GM23338 (cell line): ENCODE measurements at regions not wholly inside any gene's neighbourhood (a gene's known extent, or its start where the extent isn't known, plus 50 kb on each side); places are given as distances from the start of the nearest gene placed in this dataset.
A peak's percentile ranks its signal among the peaks of the same experiment; 100 is the strongest.

Source experiments
- ATAC-seq: fragments of 200-7000 bp; cut with Tn5 transposase; 3 replicates; pipeline ENCODE4 v1.9.1; 2020
- DNase-seq: peaks from one replicate; pipeline ENCODE4 v3.0.0-alpha.2; 2015; ENCODE audit warnings: low spot score
- H2AFZ ChIP-seq: fragments of 200-600 bp; sonication (generic); 2 replicates; pipeline ENCODE4 v1.8.0; 2016; ENCODE audit warnings: antibody characterized with exemption, mild to moderate bottlenecking, moderate library complexity
- H3F3A ChIP-seq: fragments of 200-600 bp; sonication (generic); replicated peaks from 2 replicates; pipeline ENCODE4 v1.8.0; 2017; ENCODE audit warnings: antibody characterized with exemption, mixed run types, low read depth
- H3K27ac ChIP-seq: fragments of 200-600 bp; sonication (generic); 2 replicates; pipeline ENCODE4 v1.6.1; 2016; ENCODE audit warnings: low read depth
- H3K27me3 ChIP-seq: fragments of 200-600 bp; sonication (generic); 2 replicates; pipeline ENCODE4 v1.8.0; 2016; ENCODE audit warnings: mild to moderate bottlenecking, mixed run types, moderate library complexity; ENCODE audit not compliant: insufficient read depth
- H3K36me3 ChIP-seq: fragments of 200-600 bp; sonication (generic); 2 replicates; pipeline ENCODE4 v1.8.0; 2016; ENCODE audit warnings: mild to moderate bottlenecking; ENCODE audit not compliant: insufficient read depth
- H3K4me1 ChIP-seq: fragments of 200-600 bp; sonication (generic); 2 replicates; pipeline ENCODE4 v1.8.0; 2016; ENCODE audit warnings: mild to moderate bottlenecking, moderate library complexity; ENCODE audit not compliant: insufficient read depth
- H3K4me2 ChIP-seq: fragments of 200-600 bp; sonication (generic); 2 replicates; pipeline ENCODE4 v1.7.1; 2017; ENCODE audit warnings: mixed run types
- H3K4me3 ChIP-seq: fragments of 200-600 bp; sonication (generic); 2 replicates; pipeline ENCODE4 v1.6.1; 2016; ENCODE audit warnings: mixed run types
- H3K79me2 ChIP-seq: fragments of 200-600 bp; sonication (generic); replicated peaks from 2 replicates; pipeline ENCODE4 v1.8.0; 2017; ENCODE audit warnings: mild to moderate bottlenecking; ENCODE audit not compliant: insufficient read depth
- H3K9me2 ChIP-seq: fragments of 200-600 bp; sonication (generic); 2 replicates; pipeline ENCODE4 v1.8.0; 2017; ENCODE audit not compliant: insufficient read depth
- H4K20me1 ChIP-seq: fragments of 200-600 bp; sonication (generic); replicated peaks from 2 replicates; pipeline ENCODE4 v1.8.0; 2017; ENCODE audit warnings: mild to moderate bottlenecking; ENCODE audit not compliant: insufficient read depth
- H3K27ac Mint-ChIP-seq: 2 replicates; pipeline ENCODE4 v1.8.0; 2020; ENCODE audit warnings: inconsistent platforms, mild to moderate bottlenecking, moderate library complexity, mixed read lengths
- H3K27me3 Mint-ChIP-seq: 3 replicates; pipeline ENCODE4 v1.8.0; 2022; ENCODE audit warnings: low read depth, mild to moderate bottlenecking, moderate library complexity, mixed read lengths, inconsistent platforms; ENCODE audit not compliant: insufficient read depth, poor library complexity
- H3K36me3 Mint-ChIP-seq: 3 replicates; pipeline ENCODE4 v1.8.0; 2021; ENCODE audit warnings: low read depth, mild to moderate bottlenecking, inconsistent platforms, moderate library complexity, mixed read lengths
- H3K4me1 Mint-ChIP-seq: 3 replicates; pipeline ENCODE4 v1.8.0; 2020; ENCODE audit warnings: mild to moderate bottlenecking, inconsistent platforms, mixed read lengths
- H3K4me3 Mint-ChIP-seq: 3 replicates; pipeline ENCODE4 v1.8.0; 2021; ENCODE audit warnings: moderate library complexity, mild to moderate bottlenecking, inconsistent platforms, mixed read lengths
- H3K9me3 Mint-ChIP-seq: 3 replicates; pipeline ENCODE4 v1.8.0; 2020; ENCODE audit warnings: moderate library complexity, mild to moderate bottlenecking, inconsistent platforms, mixed read lengths
- CREB1 ChIP-seq: fragments of 250-450 bp; sonication (Bioruptor Pico); IDR thresholded peaks from 2 replicates; pipeline ENCODE4 v1.5.0; 2020; ENCODE audit warnings: low read depth, mild to moderate bottlenecking, moderate library complexity
- CTCF ChIP-seq, 2 experiments: fragments of 200-600 bp in 1 of 2; sonication (generic) in 1 of 2; conservative IDR thresholded peaks; 2 replicates each; pipeline versions ENCODE4 v1.5.1 to v1.6.1; 2016 to 2017; ENCODE audit warnings: antibody characterized with exemption in 2 of 2, low read depth in 2 of 2, mild to moderate bottlenecking in 2 of 2, moderate library complexity in 1 of 2
- ETS1 ChIP-seq: IDR thresholded peaks from 2 replicates; pipeline ENCODE4 v1.6.1; 2016; ENCODE audit warnings: antibody characterized with exemption
- EZH2phosphoT487 ChIP-seq: fragments of 200-600 bp; sonication (generic); IDR thresholded peaks from one replicate; pipeline ENCODE4 v1.8.1; 2018; ENCODE audit warnings: antibody characterized with exemption; ENCODE audit not compliant: unreplicated experiment
- POLR2AphosphoS5 ChIP-seq: IDR thresholded peaks from 2 replicates; pipeline ENCODE4 v1.6.1; 2016; ENCODE audit warnings: antibody characterized with exemption, low read depth
- REST ChIP-seq: IDR thresholded peaks from one replicate; pipeline ENCODE4 v1.6.1; 2018; ENCODE audit warnings: antibody characterized with exemption; ENCODE audit not compliant: unreplicated experiment
- STAT1 ChIP-seq: IDR thresholded peaks from one replicate; pipeline ENCODE4 v1.6.1; 2016; ENCODE audit warnings: antibody characterized with exemption; ENCODE audit not compliant: unreplicated experiment
- ZNF114 ChIP-seq: fragments of 250-450 bp; sonication (Bioruptor Pico); IDR thresholded peaks from 2 replicates; pipeline ENCODE4 v1.5.0; 2020; ENCODE audit warnings: mild to moderate bottlenecking, moderate library complexity
- ZNF331 ChIP-seq: fragments of 250-450 bp; sonication (Bioruptor Pico); IDR thresholded peaks from 2 replicates; pipeline ENCODE4 v1.5.0; 2020; ENCODE audit warnings: low read depth, mild to moderate bottlenecking, moderate library complexity

- Mint-ChIP-seq H3K27me3 (peaks cover 4% of the 10 kb centered on the region), H3K36me3 (no peaks in the 10 kb centered on the region), H3K9me3 (no peaks in the 10 kb centered on the region; the same call in 2 of the 3 replicates), H3K4me3 (no peak overlapping the region), H3K27ac (peak overlapping the region; percentile 16), H3K4me1 (peaks cover 4% of the 10 kb centered on the region; the same call in 1 of the 3 replicates)
- Histone ChIP-seq H3K27ac (no peak overlapping the region), H4K20me1 (no peaks in the 10 kb centered on the region), H3K79me2 (no peaks in the 10 kb centered on the region), H3K9me2 (no peaks in the 10 kb centered on the region), H3K4me3 (no peak overlapping the region), H3K4me2 (no peak overlapping the region), H3K36me3 (no peaks in the 10 kb centered on the region), H2AFZ (no peak overlapping the region), H3K27me3 (no peaks in the 10 kb centered on the region), H3K4me1 (no peaks in the 10 kb centered on the region), H3F3A (no peaks in the 10 kb centered on the region)
- ATAC-seq (no peak), DNase-seq (no peak)
- TF ChIP-seq ZNF114 (CRISPR knock-in tag): no peak
- no peak for TF ChIP-seq STAT1
Measured at GRCh38 chr4:82124932-82125786, 248.6 kb downstream of the HNRNPD start.

GRCh38 chr4:82124365-82124764 is 249.4 kb downstream of the HNRNPD start:
- Histone ChIP-seq H3K4me2 (no peak overlapping the region), H3K36me3 (no peaks in the 10 kb centered on the region), H3K27ac (no peak overlapping the region), H3K4me3 (no peak overlapping the region), H3F3A (no peaks in the 10 kb centered on the region), H3K4me1 (no peaks in the 10 kb centered on the region), H3K79me2 (no peaks in the 10 kb centered on the region), H3K9me2 (no peaks in the 10 kb centered on the region), H3K27me3 (no peaks in the 10 kb centered on the region), H2AFZ (no peak overlapping the region), H4K20me1 (no peaks in the 10 kb centered on the region)
- H3K9me3 Mint-ChIP-seq: no peaks in the 10 kb centered on the region; the same call in 2 of the 3 replicates
- H3K27me3 Mint-ChIP-seq: peaks cover 4% of the 10 kb centered on the region
- DNase-seq: no peak
- no peaks in the 10 kb centered on the region for H3K36me3 Mint-ChIP-seq
- H3K27ac Mint-ChIP-seq: no peak overlapping the region
- ATAC-seq: no peak
- H3K4me3 Mint-ChIP-seq: no peak overlapping the region
- peaks cover 4% of the 10 kb centered on the region; the same call in 1 of the 3 replicates for H3K4me1 Mint-ChIP-seq
- TF ChIP-seq POLR2AphosphoS5 (no peak), EZH2phosphoT487 (no peak), REST (no peak), CTCF (conservative IDR thresholded peaks at IDR 0.05; ENCODE audit: low read depth in 2 of 2) (no peak), ZNF331 (CRISPR knock-in tag) (no peak), CREB1 (CRISPR knock-in tag) (no peak), ZNF114 (CRISPR knock-in tag) (no peak), STAT1 (no peak), ETS1 (no peak)
